Stimulated activated CD4-positive, alpha-beta T cell treated with anti-CD3 and anti-CD28 coated beads, Interleukin-15, amount 100 ng/mL, for 48 hours (primary cell): ENCODE measurements at regions not wholly inside any gene's neighbourhood (a gene's known extent, or its start where the extent isn't known, plus 50 kb on each side); places are given as distances from the start of the nearest gene placed in this dataset.

ENCODE experiments used
- DNase-seq, 2 donors: peaks; one replicate each; pipeline ENCODE4 v3.0.0-alpha.2; 2020; ENCODE audit warnings: low read depth in 2 of 2

DNA sequence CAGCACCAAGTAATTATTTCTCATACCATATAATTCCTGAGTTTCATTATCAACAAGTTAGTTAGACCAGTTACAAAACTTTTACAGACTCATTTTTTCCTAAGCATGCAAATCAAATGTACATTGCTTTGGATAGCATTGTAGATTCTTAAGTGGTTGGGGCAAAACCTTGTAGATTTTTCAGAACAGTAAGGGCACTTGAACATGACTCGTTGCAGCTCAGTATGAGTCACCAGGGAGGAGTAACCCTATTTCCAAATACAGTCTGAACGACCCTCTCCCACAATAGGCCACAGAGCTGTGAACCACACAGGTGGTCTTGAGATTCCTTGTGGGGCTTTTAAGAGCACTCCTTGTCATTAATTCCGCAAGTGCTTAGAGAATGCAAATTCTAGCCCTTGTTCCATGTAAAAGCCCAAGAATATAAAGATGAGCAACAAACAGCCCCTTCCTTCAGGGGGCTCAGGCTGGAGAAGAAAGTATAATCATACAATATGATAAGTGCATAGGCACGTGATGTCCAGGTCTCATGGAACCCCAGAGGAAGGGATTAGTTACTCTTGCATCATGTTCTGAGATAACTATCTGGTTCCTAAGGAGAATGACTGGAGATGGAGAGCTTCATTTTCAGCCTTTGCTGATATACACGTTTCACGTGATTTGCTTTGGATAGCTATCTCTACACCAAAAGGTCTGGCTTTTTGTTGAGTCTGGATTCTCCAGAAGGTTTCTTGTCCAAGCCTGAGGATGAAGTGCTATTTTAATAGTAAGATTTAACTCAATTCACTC lies 295.7 kb downstream of the KCNN2 start:
- no peak for DNase-seq

DNA sequence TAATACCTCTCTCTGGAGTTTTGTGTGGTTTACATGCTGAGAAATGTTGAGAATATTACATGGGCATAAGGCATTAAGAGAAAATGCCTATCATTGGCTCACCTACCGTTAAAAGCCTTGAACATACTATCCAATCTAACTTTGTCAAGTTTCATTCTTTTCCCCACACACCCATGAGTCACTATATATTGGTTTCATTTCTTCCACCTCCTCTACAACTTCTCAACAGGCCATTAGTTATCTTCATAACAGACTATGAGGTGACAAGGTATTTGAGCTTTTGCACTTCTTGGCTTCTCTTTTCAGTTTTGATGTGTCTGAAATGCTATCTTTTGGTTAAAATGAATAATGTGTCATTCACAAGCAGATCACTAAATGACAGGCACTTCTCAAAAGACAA lies 288.0 kb downstream of the KCNN2 start:
- no peak for DNase-seq

DNA sequence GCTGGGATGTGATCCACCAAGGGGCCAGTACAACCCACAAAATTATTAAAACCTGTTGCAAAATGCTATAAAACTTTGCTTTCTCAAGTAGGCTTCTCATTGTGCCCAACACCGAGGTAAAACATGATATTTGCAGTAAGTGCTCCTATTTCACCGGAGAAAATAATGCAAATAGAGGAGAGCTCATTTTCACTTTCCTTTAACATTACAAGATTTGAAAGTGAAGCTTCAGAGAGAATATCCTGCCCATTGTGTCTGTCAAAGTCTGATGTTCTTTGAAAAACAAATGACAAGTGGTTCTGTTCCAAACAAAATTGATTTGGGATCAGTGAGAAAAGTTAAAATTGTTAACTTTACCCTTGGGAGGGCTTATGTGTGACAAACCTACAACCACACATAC lies 287.1 kb downstream of the KCNN2 start:
- no peak for DNase-seq

DNA sequence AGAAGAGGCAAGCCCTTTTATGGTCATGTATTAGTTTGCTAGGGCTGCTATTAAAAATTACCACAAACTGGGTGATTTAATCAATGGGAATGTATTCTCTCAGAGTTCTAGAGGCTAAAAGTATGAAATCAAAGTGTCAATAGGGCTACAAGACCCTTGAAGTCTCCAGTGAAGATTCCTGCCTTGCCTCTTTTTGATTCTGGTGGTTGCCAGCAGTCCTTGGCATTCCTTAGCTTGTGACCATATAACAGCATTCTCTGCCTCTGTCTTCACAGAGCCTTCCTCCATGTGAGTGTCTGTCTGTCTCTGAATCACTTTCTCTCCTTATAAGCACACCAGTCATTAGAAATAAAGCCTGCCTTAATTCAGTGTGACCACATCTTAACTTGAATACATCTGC lies 282.7 kb downstream of the KCNN2 start:
- DNase-seq = no peak

DNA sequence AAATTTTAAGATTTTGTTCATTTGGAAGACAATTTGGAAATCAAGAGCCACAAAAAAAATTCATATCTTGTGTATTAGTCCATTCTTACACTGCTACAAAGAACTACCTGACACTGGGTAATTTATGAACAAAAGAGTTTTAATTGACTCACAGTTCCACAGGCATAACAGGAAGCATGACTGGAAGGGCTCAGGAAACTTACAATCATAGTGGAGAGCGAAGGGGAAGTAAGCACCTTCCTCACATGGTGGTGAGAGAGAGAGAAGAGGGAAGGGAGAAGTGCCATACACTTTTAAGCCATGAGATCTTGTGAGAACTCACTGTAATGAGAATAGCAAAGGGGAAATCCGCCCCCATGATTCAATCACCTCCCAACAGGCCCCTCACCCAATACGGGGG lies 274.4 kb downstream of the KCNN2 start:
- DNase-seq = no peak

DNA sequence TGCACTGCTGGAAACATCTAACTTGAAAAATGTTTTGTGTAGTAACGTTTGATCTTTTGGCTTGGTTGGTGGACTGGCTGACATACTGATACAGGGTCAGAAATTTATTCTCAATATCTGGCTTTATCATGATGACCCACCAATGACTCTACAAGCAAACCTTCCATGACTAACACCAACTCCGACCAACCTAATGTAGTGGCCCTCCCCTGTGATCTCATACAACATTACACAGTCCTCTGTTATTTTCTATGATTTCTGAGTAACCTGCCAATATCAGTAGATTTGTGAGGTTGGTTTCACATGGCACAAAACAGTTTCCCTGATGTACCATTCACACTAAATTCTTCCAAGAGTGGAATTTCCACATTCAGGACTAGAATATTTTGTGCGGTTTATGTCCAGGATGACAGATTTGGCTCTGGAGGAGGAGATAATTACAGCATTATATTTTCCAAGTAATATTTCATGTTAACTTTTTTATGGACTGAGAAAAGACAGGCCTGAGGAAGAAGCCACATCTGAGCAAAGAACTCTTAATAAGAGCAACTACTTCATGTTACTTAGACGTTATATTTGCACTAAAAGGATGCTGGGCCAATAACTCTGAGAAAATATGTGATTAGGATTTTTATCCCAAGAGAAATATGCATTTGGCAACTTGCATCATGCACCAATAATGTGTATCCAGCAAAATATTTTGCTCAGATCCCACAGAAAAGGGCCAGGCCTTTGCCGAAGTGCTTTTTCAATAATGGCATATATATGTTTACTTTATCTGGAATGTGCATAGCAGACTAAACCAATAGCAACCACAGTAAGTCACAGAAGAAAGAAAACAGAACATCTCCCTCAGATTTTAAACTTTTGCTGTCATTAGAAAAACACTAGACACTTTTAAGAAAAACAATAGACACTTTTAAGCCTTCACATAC lies 273.4 kb downstream of the KCNN2 start:
- no peak for DNase-seq

DNA sequence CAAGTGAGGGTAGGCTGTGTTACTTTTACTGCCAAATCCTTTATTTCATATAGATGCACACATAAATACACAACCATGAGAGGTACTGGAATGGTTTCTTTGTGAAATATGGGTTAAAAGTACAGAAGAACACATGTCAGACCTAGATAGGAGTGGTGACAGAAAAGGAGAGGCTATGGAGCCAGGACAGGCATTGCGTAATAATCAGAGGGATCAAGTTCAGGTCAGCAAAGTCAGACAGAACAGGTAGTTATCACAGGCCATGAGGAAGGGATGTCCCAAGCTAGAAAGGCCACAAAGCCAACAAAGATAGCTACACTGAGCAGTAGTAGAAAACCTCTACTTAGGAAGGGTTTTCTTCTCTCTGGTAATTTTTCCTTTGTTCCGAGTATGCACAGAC lies 272.6 kb downstream of the KCNN2 start:
- DNase-seq = no peak

DNA sequence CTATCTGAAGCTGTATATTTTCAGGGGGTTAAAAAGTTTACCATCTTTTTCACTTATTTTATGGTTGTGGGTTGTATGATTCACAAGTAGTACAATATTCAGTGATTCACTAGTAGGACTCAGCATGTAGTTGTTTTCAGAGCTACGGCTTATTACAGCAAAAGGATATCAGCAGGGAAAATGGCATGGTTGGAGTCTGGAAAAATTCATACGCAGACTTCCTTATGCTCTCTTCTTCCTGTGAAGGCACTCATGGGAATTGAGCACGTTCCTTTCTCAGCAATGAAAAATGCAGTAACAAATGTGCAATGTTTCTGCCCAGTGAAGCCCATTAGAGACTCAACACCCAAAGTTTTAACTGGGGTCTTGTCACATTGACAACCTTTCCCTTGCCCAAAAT lies 250.5 kb downstream of the KCNN2 start:
- no peak for DNase-seq

DNA sequence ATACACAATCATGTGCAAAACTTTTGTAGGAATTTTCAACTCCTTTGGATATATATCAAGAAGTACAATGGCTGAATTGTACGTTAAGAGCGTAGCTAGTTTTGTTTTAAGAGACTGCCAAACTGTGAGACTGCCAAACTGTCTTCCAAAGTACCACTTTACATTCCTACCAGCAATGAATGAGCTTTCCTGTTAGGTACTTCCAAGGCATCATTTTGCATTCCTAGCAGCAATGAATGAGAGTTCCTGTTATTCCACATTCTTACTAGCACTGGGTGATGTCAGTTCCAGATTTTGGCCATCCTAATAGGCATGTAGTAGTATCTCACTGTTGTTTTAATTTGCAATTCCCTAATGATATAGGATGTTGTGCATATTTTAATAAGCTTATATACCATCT lies 219.3 kb downstream of the KCNN2 start:
- no peak for DNase-seq

DNA sequence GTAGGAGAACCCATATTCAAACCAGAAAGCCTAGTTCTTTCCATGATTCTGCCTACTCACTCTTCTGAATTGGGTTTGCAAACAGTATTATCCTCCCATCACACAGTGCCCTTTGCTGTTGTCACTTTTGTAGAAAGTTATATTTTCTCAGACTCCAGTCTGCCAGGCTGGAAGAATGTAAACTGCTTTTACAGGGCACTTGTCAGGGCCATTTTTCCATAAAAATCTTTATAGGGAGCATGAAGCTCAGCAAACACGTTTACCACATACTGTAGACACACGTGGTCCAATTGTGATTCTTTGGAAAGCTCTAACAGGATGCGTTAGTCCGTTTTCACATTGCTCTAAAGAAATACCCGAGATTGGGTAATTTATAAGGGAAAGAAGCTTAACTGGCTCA lies 204.0 kb downstream of the KCNN2 start:
- no peak for DNase-seq

DNA sequence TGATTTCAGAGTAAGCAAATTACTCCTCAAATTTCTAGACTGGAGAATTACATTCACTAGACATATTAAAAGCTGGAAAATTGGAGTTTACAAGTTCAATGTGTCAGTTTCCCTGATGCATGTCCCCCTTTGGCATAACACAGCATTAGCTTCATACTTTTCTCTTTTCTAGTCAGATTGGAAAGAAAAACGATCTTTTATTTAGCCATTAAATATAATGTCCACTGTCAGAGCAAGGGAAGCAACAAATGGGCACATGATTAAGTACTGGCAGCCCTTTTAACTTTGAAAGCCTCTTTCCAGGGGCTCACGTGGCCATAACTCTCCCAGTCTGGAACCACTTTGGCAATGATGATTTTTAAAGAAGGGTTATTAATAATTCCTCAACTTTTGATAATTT lies 203.3 kb downstream of the KCNN2 start:
- DNase-seq = no peak

DNA sequence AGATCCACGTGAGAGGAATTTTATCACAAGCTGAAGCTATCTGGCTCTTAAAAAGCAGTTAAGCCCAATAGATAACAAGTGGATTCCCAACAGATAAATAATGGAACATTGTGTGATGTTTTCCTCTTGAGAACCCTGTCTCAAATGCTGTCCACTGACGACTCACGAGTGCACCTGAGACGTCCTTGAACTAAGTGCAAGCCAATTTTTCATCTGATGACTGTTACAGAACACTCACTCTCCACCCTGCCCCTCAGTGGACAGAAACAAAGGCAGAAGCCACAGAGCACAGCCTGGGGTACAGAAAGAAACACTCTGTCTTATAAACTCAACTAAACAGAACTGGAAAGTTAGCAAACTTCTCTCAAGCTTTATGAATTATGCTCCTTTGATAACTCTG lies 199.5 kb downstream of the KCNN2 start:
- no peak for DNase-seq
